Lower lobe of right lung (tissue), 2 donors: ENCODE measurements at regions not wholly inside any gene's neighbourhood (a gene's known extent, or its start where the extent isn't known, plus 50 kb on each side); places are given as distances from the start of the nearest gene placed in this dataset.

Experiments
- ATAC-seq, 2 donors: fragments of 200-7000 bp; cut with Tn5 transposase; one replicate each; pipeline ENCODE4 v1.9.1; 2020 to 2022; ENCODE audit warnings: mild to moderate bottlenecking in 2 of 2, moderate library complexity in 2 of 2
- DNase-seq: peaks from one replicate; pipeline ENCODE4 v3.0.0-alpha.2; 2020
- H3K27ac ChIP-seq: fragments of 200-600 bp; one replicate; pipeline ENCODE4 v1.8.0; 2022
- H3K27me3 ChIP-seq: fragments of 200-600 bp; one replicate; pipeline ENCODE4 v1.8.0; 2022; ENCODE audit warnings: low read depth
- H3K36me3 ChIP-seq: fragments of 200-600 bp; one replicate; pipeline ENCODE4 v1.8.0; 2022; ENCODE audit warnings: mild to moderate bottlenecking
- H3K4me1 ChIP-seq: fragments of 200-600 bp; one replicate; pipeline ENCODE4 v1.8.0; 2022
- H3K4me3 ChIP-seq: fragments of 200-600 bp; one replicate; pipeline ENCODE4 v1.8.0; 2022; ENCODE audit warnings: mild to moderate bottlenecking
- H3K9me3 ChIP-seq: fragments of 200-600 bp; one replicate; pipeline ENCODE4 v1.8.0; 2022
- CTCF ChIP-seq: fragments of 200-600 bp; IDR thresholded peaks from one replicate; pipeline ENCODE4 v1.8.0; 2022; ENCODE audit warnings: antibody characterized with exemption, mild to moderate bottlenecking
- intact Hi-C: fragments of 100-400 bp; cut with DNase I; formaldehyde crosslinking; loops from one replicate; pipeline ENCODE4 v1.11.0; 2022
- donor health status: DM: no; HTN: yes; CAD: no; lungs with severe emphysema.

GRCh38 chr5:174972291-174972690, 247.9 kb downstream of the MSX2 start:
- TF ChIP-seq CTCF, result no peak
- H3K4me3 ChIP-seq, result no peak overlapping the region
- no peaks in the 10 kb centered on the region for H3K9me3 ChIP-seq
- intact Hi-C loops, result no loop called here
- H3K4me1 ChIP-seq, result no peaks in the 10 kb centered on the region
- no peaks in the 10 kb centered on the region for H3K27me3 ChIP-seq
- no peaks in the 10 kb centered on the region for H3K36me3 ChIP-seq
- H3K27ac ChIP-seq, result no peak overlapping the region
- ATAC-seq, result peak; percentile 93
- DNase-seq, result no peak

GRCh38 chr5:174971210-174971609, 246.8 kb downstream of the MSX2 start:
- TF ChIP-seq CTCF, result no peak
- Histone ChIP-seq H3K9me3 (peaks cover 10% of the 10 kb centered on the region), H3K4me3 (no peak overlapping the region), H3K27me3 (no peaks in the 10 kb centered on the region), H3K27ac (no peak overlapping the region), H3K36me3 (no peaks in the 10 kb centered on the region), H3K4me1 (no peaks in the 10 kb centered on the region)
- ATAC-seq (no peak), DNase-seq (no peak)
- intact Hi-C loops, result no loop called here

GRCh38 chr5:174970502-174970901, 246.1 kb downstream of the MSX2 start:
- intact Hi-C loops, result no loop called here
- no peak for TF ChIP-seq CTCF
- ATAC-seq, result no peak
- Histone ChIP-seq H3K9me3 (peaks cover 15% of the 10 kb centered on the region), H3K4me3 (no peak overlapping the region), H3K27ac (no peak overlapping the region), H3K36me3 (no peaks in the 10 kb centered on the region), H3K27me3 (no peaks in the 10 kb centered on the region), H3K4me1 (no peaks in the 10 kb centered on the region)
- no peak for DNase-seq

GRCh38 chr5:174953871-174954270, 229.5 kb downstream of the MSX2 start:
- Histone ChIP-seq H3K4me1 (no peaks in the 10 kb centered on the region), H3K4me3 (no peak overlapping the region), H3K9me3 (no peaks in the 10 kb centered on the region), H3K27me3 (no peaks in the 10 kb centered on the region), H3K27ac (no peak overlapping the region), H3K36me3 (no peaks in the 10 kb centered on the region)
- no peak for DNase-seq
- no peak for ATAC-seq
- TF ChIP-seq CTCF, result no peak
- intact Hi-C loops, result no loop called here

GRCh38 chr5:174951151-174951780, 226.9 kb downstream of the MSX2 start:
- Histone ChIP-seq H3K36me3 (no peaks in the 10 kb centered on the region), H3K27me3 (no peaks in the 10 kb centered on the region), H3K9me3 (no peaks in the 10 kb centered on the region), H3K27ac (no peak overlapping the region), H3K4me1 (no peaks in the 10 kb centered on the region), H3K4me3 (no peak overlapping the region)
- intact Hi-C loops, result no loop called here
- ATAC-seq (peak; percentile 82), DNase-seq (no peak)
- peak; percentile 86 for TF ChIP-seq CTCF

- intact Hi-C loops, result loop anchor here (10.0 kb wide), 1 partner anchor 507 kb away; no protein-coding TSS in a partner anchor
- Histone ChIP-seq H3K4me1 (no peaks in the 10 kb centered on the region), H3K27me3 (no peaks in the 10 kb centered on the region), H3K9me3 (no peaks in the 10 kb centered on the region), H3K27ac (no peak overlapping the region), H3K4me3 (no peak overlapping the region), H3K36me3 (no peaks in the 10 kb centered on the region)
- DNase-seq, result no peak
- ATAC-seq, result no peak
- no peak for TF ChIP-seq CTCF
Measured at GRCh38 chr5:174947548-174947947, 223.2 kb downstream of the MSX2 start.
